HEK293T (cell line): ENCODE measurements at regions not wholly inside any gene's neighbourhood (a gene's known extent, or its start where the extent isn't known, plus 50 kb on each side); places are given as distances from the start of the nearest gene placed in this dataset.
"Not testable (repeated sequence)": the region's sequence is repeated elsewhere in the genome, so short reads cannot be mapped to it uniquely, and the experiment has no call there.

Source experiments
- CTCF ChIA-PET: fragments of 350-600 bp; formaldehyde crosslinking; extraction: SDS; loops from one replicate; lab custom pipeline; 2021; ENCODE audit warnings: antibody characterized with exemption, inconsistent platforms; lab: Yijun Ruan, JAX
- POLR2A ChIA-PET: fragments of 350-600 bp; formaldehyde crosslinking; extraction: SDS; loops from one replicate; lab custom pipeline; 2020; ENCODE audit warnings: antibody characterized with exemption, inconsistent platforms; lab: Yijun Ruan, JAX
- DNase-seq: peaks from one replicate; pipeline ENCODE4 v3.0.0; 2012; ENCODE audit warnings: mixed read lengths; ENCODE audit errors: extremely low spot score
- ARNT ChIP-seq: fragments of 450-650 bp; IDR thresholded peaks from 2 replicates; pipeline ENCODE4 v1.6.1; 2017; ENCODE audit warnings: mild to moderate bottlenecking
- BHLHE40 ChIP-seq: fragments of 450-650 bp; IDR thresholded peaks from 2 replicates; pipeline ENCODE4 v1.6.1; 2016; ENCODE audit warnings: mild to moderate bottlenecking, moderate library complexity, borderline replicate concordance
- CTBP1 ChIP-seq: fragments of 450-650 bp; IDR thresholded peaks from 2 replicates; pipeline ENCODE4 v1.6.1; 2016; ENCODE audit warnings: borderline replicate concordance
- ELF4 ChIP-seq: fragments of 450-650 bp; IDR thresholded peaks from 2 replicates; pipeline ENCODE4 v1.6.1; 2017; ENCODE audit warnings: antibody characterized with exemption
- FOXA1 ChIP-seq: fragments of 450-650 bp; IDR thresholded peaks from 2 replicates; pipeline ENCODE4 v1.6.1; 2016; ENCODE audit warnings: mild to moderate bottlenecking
- FOXK2 ChIP-seq: fragments of 450-650 bp; IDR thresholded peaks from 2 replicates; pipeline ENCODE4 v1.6.1; 2016; ENCODE audit warnings: mild to moderate bottlenecking
- FOXM1 ChIP-seq: fragments of 450-650 bp; IDR thresholded peaks from 2 replicates; pipeline ENCODE4 v1.6.1; 2017; ENCODE audit warnings: mild to moderate bottlenecking, borderline replicate concordance
- HDGF ChIP-seq: fragments of 450-650 bp; IDR thresholded peaks from 2 replicates; pipeline ENCODE4 v1.6.1; 2017; ENCODE audit warnings: antibody characterized with exemption, borderline replicate concordance
- L3MBTL2 ChIP-seq: fragments of 450-650 bp; conservative IDR thresholded peaks from 2 replicates; pipeline ENCODE4 v1.6.1; 2016; ENCODE audit warnings: mild to moderate bottlenecking
- LEF1 ChIP-seq: fragments of 450-650 bp; IDR thresholded peaks from 2 replicates; pipeline ENCODE4 v1.6.1; 2017; ENCODE audit warnings: mild to moderate bottlenecking, borderline replicate concordance
- NFRKB ChIP-seq: fragments of 450-650 bp; IDR thresholded peaks from 2 replicates; pipeline ENCODE4 v1.6.1; 2016; ENCODE audit warnings: mild to moderate bottlenecking, moderate library complexity
- PKNOX1 ChIP-seq: fragments of 450-650 bp; IDR thresholded peaks from 2 replicates; pipeline ENCODE4 v1.6.1; 2016
- SP1 ChIP-seq: fragments of 450-650 bp; IDR thresholded peaks from 2 replicates; pipeline ENCODE4 v1.6.1; 2017
- SUZ12 ChIP-seq: fragments of 450-650 bp; IDR thresholded peaks from 2 replicates; pipeline ENCODE4 v1.6.1; 2016; ENCODE audit warnings: mild to moderate bottlenecking
- TARDBP ChIP-seq: fragments of 450-650 bp; IDR thresholded peaks from 2 replicates; pipeline ENCODE4 v1.6.1; 2016
- ZNF384 ChIP-seq: fragments of 450-650 bp; IDR thresholded peaks from 2 replicates; pipeline ENCODE4 v1.6.1; 2016

- CTCF ChIA-PET = no interaction called here
- no peak for DNase-seq
- POLR2A ChIA-PET = no interaction called here
- no peak for TF ChIP-seq L3MBTL2
These were observed 60.0 kb upstream of the TNFAIP3 start for GRCh38 chr6:137806914-137807682.

DNA sequence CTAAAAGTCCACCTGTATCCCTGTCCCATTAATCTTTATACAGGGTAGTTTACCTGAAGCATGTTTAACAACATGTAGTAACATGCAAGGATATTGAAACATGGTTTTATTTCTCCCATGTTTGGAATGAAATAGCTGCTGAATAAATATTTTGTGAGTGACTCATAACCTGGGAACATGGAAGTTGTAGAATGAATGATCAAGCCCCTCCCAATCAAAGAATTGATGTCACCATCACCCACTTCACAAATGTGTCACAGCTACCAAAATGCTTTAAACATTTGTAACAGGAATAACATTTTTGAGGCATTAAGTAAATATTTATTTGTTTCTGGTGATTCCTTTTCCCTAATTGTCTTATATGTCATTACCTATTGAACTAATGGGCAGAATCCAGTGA is 58.9 kb upstream of the TNFAIP3 start:
- TF ChIP-seq BHLHE40 (no peak), CTBP1 (no peak), FOXM1 (no peak), L3MBTL2 (no peak), PKNOX1 (no peak), TARDBP (no peak), ELF4 (no peak), LEF1 (no peak), SP1 (no peak), FOXA1 (no peak)
- DNase-seq = no peak
- POLR2A ChIA-PET = no interaction called here
- CTCF ChIA-PET = interaction anchor here (0.6 to 0.9 kb wide), 3 partner anchors 58 to 1577 kb away, joined by 3 to 4 read pairs (median 3); partner anchors contain the start of gene TNFAIP3

- TF ChIP-seq CTBP1 = no peak
- no peak for TF ChIP-seq LEF1
- TF ChIP-seq FOXA1 = no peak
- TF ChIP-seq NFRKB = no peak
- TF ChIP-seq BHLHE40 = no peak
- TF ChIP-seq HDGF = no peak
- TF ChIP-seq FOXM1 = no peak
- no peak for TF ChIP-seq ZNF384
- TF ChIP-seq L3MBTL2 = no peak
- no peak for TF ChIP-seq SP1
- no peak for TF ChIP-seq FOXK2
- no peak for TF ChIP-seq SUZ12
- no peak for TF ChIP-seq ARNT
- no peak for TF ChIP-seq PKNOX1
- ChIA-PET POLR2A (interaction anchor here (0.6 kb wide), 1 partner anchor 151 kb away, joined by 3 read pairs; no protein-coding TSS in a partner anchor), CTCF (interaction anchor here (0.7 to 0.9 kb wide), 2 partner anchors 58 to 59 kb away, joined by 3 read pairs; partner anchors contain the start of gene TNFAIP3)
- no peak for DNase-seq
These were observed 58.2 kb upstream of the TNFAIP3 start for GRCh38 chr6:137808836-137809315.

DNA sequence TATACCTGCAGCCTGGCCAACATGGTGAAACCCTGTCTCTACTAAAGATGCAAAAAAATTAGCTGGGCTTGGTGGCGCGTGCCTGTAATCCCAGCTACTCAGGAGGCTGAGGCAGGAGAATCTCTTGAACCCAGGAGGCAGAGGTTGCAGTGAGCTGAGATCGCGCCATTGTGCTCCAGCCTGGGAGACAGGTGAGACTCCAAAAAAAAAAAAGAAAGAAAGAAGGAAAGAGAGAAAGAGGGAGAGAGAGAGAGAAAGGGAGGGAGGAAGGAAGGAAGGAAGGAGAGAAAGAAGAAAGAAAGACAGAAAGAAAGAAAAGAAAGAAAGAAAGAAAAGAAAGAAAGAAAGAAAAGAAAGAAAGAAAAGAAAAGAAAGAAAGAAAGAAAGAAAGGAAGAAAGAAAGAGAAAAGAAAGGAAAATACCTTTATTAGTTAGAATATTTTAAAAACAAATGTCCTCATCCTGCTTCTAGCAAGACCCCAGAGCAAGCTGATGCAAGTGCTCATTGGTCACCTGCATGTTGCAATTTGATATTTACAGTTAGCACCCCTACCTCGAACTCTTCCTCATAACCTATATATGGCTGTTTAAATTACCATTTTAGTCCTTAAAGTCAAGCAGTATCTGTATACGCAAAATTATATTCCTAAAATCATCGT is 57.0 kb upstream of the TNFAIP3 start:
- POLR2A ChIA-PET, DNase-seq: not testable (repeated sequence)
- CTCF ChIA-PET = interaction anchor here (2.2 kb wide), 1 partner anchor 10 kb away, joined by 15 read pairs; no protein-coding TSS in a partner anchor

- no peak for DNase-seq
- TF ChIP-seq ARNT (no peak), FOXK2 (no peak), HDGF (no peak), FOXM1 (no peak), TARDBP (no peak), SUZ12 (no peak), LEF1 (no peak), CTBP1 (no peak), BHLHE40 (no peak), FOXA1 (no peak), SP1 (no peak), NFRKB (no peak), PKNOX1 (no peak), L3MBTL2 (no peak), ELF4 (no peak), ZNF384 (no peak)
- POLR2A ChIA-PET = no interaction called here
- CTCF ChIA-PET = interaction anchor here (2.2 kb wide), 1 partner anchor 11 kb away, joined by 15 read pairs; no protein-coding TSS in a partner anchor
These were observed 56.4 kb upstream of the TNFAIP3 start for GRCh38 chr6:137810554-137811120.
